PC-3 (cell line): ENCODE measurements at regions not wholly inside any gene's neighbourhood (a gene's known extent, or its start where the extent isn't known, plus 50 kb on each side); places are given as distances from the start of the nearest gene placed in this dataset.
"Not testable (repeated sequence)": the region's sequence is repeated elsewhere in the genome, so short reads cannot be mapped to it uniquely, and the experiment has no call there.

ENCODE experiments used
- EZH2 ChIP-seq: fragments of 300-600 bp; sonication (generic); IDR thresholded peaks from one replicate; pipeline ENCODE4 v1.6.1; 2017; ENCODE audit warnings: antibody characterized with exemption, mild to moderate bottlenecking, low read length; ENCODE audit not compliant: unreplicated experiment
- TF ChIP-seq, protein P1 (sequence below): fragments of 300-600 bp; sonication (generic); conservative IDR thresholded peaks from 2 replicates; pipeline ENCODE4 v1.5.1; 2017; ENCODE audit warnings: antibody characterized with exemption, low read depth, mild to moderate bottlenecking, low read length

DNA sequence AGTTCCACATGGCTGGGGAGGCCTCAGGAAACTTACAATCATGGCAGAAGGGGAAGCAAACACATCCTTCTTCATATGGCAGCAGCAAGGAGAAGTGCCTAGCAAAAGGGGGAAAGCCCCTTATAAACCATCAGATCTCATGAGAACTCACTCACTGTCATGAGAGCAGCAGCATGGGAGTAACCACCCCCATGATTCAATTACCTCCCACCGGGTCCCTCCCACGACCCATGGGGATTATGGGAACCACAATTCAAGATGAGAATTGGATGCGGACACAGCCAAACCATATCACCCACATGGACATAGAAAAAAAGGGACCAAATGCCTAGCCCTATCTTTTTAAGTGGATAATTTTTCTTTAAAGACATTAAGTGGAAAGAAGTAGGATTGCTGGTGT is 350.7 kb downstream of the BCL11B start:
- TF ChIP-seq, protein P1, sequence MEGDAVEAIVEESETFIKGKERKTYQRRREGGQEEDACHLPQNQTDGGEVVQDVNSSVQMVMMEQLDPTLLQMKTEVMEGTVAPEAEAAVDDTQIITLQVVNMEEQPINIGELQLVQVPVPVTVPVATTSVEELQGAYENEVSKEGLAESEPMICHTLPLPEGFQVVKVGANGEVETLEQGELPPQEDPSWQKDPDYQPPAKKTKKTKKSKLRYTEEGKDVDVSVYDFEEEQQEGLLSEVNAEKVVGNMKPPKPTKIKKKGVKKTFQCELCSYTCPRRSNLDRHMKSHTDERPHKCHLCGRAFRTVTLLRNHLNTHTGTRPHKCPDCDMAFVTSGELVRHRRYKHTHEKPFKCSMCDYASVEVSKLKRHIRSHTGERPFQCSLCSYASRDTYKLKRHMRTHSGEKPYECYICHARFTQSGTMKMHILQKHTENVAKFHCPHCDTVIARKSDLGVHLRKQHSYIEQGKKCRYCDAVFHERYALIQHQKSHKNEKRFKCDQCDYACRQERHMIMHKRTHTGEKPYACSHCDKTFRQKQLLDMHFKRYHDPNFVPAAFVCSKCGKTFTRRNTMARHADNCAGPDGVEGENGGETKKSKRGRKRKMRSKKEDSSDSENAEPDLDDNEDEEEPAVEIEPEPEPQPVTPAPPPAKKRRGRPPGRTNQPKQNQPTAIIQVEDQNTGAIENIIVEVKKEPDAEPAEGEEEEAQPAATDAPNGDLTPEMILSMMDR: not testable (repeated sequence)
- not testable (repeated sequence) for TF ChIP-seq EZH2
